ENCODE measurements at regions not wholly inside any gene's neighbourhood (a gene's known extent, or its start where the extent isn't known, plus 50 kb on each side); places are given as distances from the start of the nearest gene placed in this dataset.

DNA sequence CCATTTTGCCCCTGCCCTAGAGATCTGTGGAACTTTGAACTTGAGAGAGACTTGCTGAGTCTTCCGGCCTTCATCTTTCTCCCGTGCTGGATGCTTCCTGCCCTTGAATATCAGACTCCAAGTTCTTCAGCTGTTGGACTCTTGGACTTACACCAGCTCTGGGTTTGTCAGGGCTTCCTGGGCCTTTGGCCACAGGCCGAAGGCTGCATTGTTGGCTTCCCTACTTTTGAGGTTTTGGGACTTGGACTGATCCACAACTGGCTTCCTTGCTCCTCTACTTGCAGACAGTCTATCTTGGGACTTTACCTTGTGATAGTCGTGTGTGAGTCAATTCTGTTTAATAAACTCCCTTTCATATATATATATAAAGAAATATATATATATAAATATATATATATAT lies 1071.0 kb downstream of the ADGRL3 start:
- no peak for DNase-seq (ENCODE audit: low read depth)

DNA sequence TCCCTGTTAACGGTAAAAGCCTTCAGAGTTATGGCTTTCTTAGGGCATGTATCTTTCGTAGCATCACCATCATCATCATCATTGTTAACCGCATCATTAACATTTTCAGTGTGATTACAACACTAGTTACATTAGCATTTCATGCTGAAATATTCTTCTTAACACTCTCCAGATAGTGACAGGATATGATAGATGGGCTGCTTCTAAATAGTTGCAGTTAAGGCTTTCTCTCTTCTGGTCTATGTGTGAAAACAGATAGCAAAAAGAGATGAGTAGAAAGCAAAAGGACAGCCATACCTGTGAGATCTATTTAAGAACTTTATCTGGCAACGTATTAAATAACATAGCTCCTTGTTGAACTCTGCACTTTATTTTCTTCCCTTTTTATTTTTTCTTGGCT lies 1069.8 kb downstream of the ADGRL3 start:
- DNase-seq (ENCODE audit: low read depth), result no peak

DNA sequence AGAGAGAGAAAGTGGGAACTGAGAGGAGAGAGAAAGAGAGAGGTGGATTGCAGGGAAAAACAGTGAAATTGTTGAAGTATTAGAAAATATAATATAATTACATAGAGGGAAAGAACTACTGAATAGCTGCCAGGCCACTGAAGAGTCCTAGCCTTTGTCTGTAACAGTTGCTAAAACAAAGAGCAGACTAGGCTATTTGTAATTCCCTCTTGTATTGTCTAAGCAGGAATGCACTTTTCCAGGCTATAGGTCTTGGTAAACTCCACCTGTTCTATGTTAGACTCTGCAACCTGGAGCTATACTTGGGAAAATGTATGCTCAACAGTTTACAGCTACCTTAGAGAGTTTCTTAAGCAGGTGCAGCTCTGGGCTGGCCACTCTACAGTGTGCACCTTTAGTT lies 1063.3 kb downstream of the ADGRL3 start:
- DNase-seq (ENCODE audit: low read depth), result no peak

DNA sequence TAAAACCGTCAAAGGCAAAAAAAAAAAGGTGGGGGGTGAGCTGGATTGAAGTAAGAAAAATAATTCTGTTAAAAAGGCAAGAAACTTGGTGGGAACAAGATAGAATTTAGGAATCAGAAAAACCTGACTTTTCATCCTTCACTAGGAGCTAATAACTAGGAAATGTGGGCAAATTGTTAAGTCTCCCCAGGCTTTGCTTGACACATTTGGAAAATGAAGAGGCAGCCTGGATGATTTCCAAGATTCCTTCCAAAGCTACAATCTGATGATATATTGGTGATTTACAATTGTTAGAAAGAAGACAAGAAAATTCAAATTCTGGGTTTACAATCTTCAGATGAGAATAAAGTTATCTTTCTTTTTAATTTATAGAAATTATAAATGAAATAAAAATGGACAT lies 1062.5 kb downstream of the ADGRL3 start:
- DNase-seq (ENCODE audit: low read depth), result no peak

GRCh38 chr4:62260254-62260653 lies 1060.1 kb downstream of the ADGRL3 start:
- no peak for DNase-seq (ENCODE audit: low read depth)

DNA sequence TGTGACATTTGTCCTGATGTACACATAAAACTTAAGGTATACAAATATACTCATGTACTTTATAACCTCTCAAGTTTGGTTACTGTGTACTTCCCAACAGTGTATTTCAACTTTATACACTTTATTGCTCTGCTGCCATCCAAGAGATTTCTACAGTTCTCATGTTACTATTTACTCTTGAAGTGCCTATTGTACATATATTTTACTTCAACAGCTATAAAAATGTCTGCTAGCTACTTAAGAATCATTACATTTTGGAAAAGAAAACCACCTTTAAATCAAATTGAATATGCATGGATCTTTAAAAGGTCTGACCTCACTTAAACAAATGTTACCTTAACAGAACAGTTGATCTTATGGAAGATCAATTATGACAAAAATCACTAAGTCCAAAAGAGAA lies 1056.4 kb downstream of the ADGRL3 start:
- DNase-seq (ENCODE audit: low read depth), result no peak

- DNase-seq (ENCODE audit: low read depth), result no peak
Observed at GRCh38 chr4:62252728-62253127, 1052.6 kb downstream of the ADGRL3 start.

GRCh38 chr4:62250100-62250499 lies 1050.0 kb downstream of the ADGRL3 start:
- no peak for DNase-seq (ENCODE audit: low read depth)

DNA sequence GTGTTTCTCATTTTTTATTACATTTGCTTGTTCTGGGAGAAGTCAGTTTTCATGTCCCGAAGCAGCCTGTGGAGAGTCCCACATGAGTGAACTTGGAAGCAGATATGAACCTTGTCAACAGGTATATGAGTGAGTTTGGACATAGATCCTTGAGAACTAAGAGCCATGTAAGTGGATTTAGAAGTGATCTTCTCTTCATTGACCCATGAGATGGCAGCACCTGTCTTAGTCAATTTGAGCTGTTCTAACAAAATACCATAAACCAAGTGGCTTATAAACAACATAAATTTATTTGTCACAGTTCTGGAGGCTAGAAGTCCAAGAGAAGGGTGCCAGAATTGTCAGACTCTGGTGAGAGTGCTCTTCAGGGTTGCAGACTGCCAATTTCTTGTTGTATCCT lies 1043.8 kb downstream of the ADGRL3 start:
- no peak for DNase-seq (ENCODE audit: low read depth)

DNA sequence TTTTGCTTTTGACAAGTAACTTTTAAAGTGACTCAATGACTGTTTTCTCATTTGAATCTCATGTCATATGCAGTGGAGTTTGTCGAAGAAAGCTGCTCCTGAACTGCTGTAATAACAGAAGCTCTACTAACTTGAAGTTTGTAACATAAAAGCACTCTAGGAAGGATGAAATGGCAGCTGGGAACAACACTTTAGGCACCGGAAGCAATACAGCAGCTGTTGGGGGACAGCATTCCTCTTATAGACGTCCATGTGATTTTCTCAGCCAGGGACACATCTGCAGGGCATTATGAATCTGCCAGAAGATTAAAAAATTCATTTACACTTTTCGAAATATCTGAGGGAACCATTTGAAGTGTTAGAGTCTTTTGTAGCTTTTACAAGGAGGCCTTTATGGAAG lies 1035.8 kb downstream of the ADGRL3 start:
- no peak for DNase-seq (ENCODE audit: low read depth)

GRCh38 chr4:62232814-62233213 lies 1032.7 kb downstream of the ADGRL3 start:
- no peak for DNase-seq (ENCODE audit: low read depth)

GRCh38 chr4:62231994-62232393 lies 1031.9 kb downstream of the ADGRL3 start:
- DNase-seq (ENCODE audit: low read depth), result no peak

- DNase-seq (ENCODE audit: low read depth), result no peak
Observed at GRCh38 chr4:62226082-62226481, 1026.0 kb downstream of the ADGRL3 start.

- DNase-seq (ENCODE audit: low read depth), result no peak
Observed at GRCh38 chr4:62222121-62222520, 1022.0 kb downstream of the ADGRL3 start.

DNA sequence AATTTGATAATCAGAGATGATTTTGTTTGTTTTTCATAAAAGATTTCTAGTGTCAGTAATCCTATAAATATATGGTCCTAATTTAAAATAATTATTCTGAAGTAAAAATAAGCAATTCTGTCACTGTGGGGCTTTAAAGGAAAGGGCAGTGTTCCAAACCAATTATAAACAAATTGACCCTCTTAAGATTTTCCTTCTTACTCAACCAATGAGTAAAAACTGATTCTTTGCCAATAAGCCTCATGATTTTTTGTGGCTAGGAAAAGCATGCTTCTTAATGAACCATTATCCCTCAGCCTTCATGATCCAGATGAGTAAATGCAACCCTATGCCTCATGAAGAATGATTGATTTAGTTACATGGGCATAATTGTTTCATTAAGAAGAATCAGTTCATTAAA lies 1010.4 kb downstream of the ADGRL3 start:
- DNase-seq (ENCODE audit: low read depth), result no peak

- DNase-seq (ENCODE audit: low read depth), result no peak
Observed at GRCh38 chr4:62209757-62210485, 1009.8 kb downstream of the ADGRL3 start.

GRCh38 chr4:62208921-62209320 lies 1008.8 kb downstream of the ADGRL3 start:
- DNase-seq (ENCODE audit: low read depth), result no peak

- DNase-seq (ENCODE audit: low read depth), result no peak
Observed at GRCh38 chr4:62204136-62204535, 1004.0 kb downstream of the ADGRL3 start.

- no peak for DNase-seq (ENCODE audit: low read depth)
Observed at GRCh38 chr4:62199291-62199810, 999.2 kb downstream of the ADGRL3 start.

GRCh38 chr4:62196338-62196737 lies 996.2 kb downstream of the ADGRL3 start:
- DNase-seq (ENCODE audit: low read depth), result no peak

GRCh38 chr4:62194342-62194741 lies 994.2 kb downstream of the ADGRL3 start:
- no peak for DNase-seq (ENCODE audit: low read depth)

GRCh38 chr4:62193761-62194160 lies 993.6 kb downstream of the ADGRL3 start:
- no peak for DNase-seq (ENCODE audit: low read depth)

- no peak for DNase-seq (ENCODE audit: low read depth)
Observed at GRCh38 chr4:62191451-62192240, 991.5 kb downstream of the ADGRL3 start.
